Gastrocnemius medialis (tissue), 4 donors: ENCODE measurements at regions not wholly inside any gene's neighbourhood (a gene's known extent, or its start where the extent isn't known, plus 50 kb on each side); places are given as distances from the start of the nearest gene placed in this dataset.

Source experiments
- ATAC-seq, 2 donors: fragments of 150-250 bp; one replicate each; pipeline ENCODE4 v1.9.1; 2016
- DNase-seq, 2 donors: peaks; one replicate each; pipeline ENCODE4 v3.0.0-alpha.2; 2019
- H3K27ac ChIP-seq, 4 donors: fragments of 200-600 bp; sonication (generic); 1 replicate in 1 of 4; 2 replicates in 3 of 4; pipeline ENCODE4 v1.5.1; 2016 to 2018; ENCODE audit warnings: mild to moderate bottlenecking in 2 of 4, moderate library complexity in 1 of 4
- H3K27me3 ChIP-seq, 3 donors: fragments of 200-600 bp; sonication (generic) in 2 of 3; 1 replicate in 1 of 3; 2 replicates in 2 of 3; pipeline versions ENCODE4 v1.5.1 to v1.6.0; 2016 to 2019; ENCODE audit warnings: mild to moderate bottlenecking in 1 of 3, moderate library complexity in 1 of 3
- H3K36me3 ChIP-seq, 2 donors: fragments of 200-600 bp; sonication (generic) in 1 of 2; one replicate each; pipeline ENCODE4 v1.5.1; 2017 to 2018
- H3K4me1 ChIP-seq, 2 donors: fragments of 200-600 bp; sonication (generic) in 1 of 2; one replicate each; pipeline ENCODE4 v1.5.1; 2016 to 2017; ENCODE audit warnings: mild to moderate bottlenecking in 2 of 2
- H3K4me3 ChIP-seq, 4 donors: fragments of 200-600 bp; sonication (generic) in 3 of 4; 1 replicate in 1 of 4; 2 replicates in 3 of 4; pipeline ENCODE4 v1.5.1; 2016 to 2019; ENCODE audit warnings: mild to moderate bottlenecking in 2 of 4
- H3K9me3 ChIP-seq, 3 donors: fragments of 200-600 bp; sonication (generic) in 2 of 3; 1 replicate in 1 of 3; 2 replicates in 2 of 3; pipeline ENCODE4 v1.5.1; 2016 to 2019
- POLR2A ChIP-seq, 2 donors: fragments of 450-650 bp; IDR thresholded peaks; one replicate each; pipeline ENCODE4 v1.6.1; 2017; ENCODE audit warnings: antibody characterized with exemption in 2 of 2, mild to moderate bottlenecking in 2 of 2, moderate library complexity in 2 of 2
- in situ Hi-C, 4 donors: fragments of 200-750 bp; cut with MboI; loops; one replicate each; pipeline versions ENCODE4 v1.15.0 to v1.8.0; 2017; ENCODE audit warnings: low sequenced_read_pairs in 4 of 4
- intact Hi-C: fragments of 100-400 bp; cut with DNase I; formaldehyde crosslinking; loops from one replicate; pipeline ENCODE4 v1.15.1; 2023; ENCODE audit warnings: low total_unique reads
- TF ChIP-seq, protein P1 (sequence below), 5 experiments: fragments of 450-650 bp in 3 of 5; fragments of 200-600 bp in 2 of 5; sonication (generic) in 2 of 5; IDR thresholded peaks in 4 of 5; conservative IDR thresholded peaks in 1 of 5; 1 replicate in 4 of 5; 2 replicates in 1 of 5; pipeline ENCODE4 v1.5.1; 2016 to 2019; ENCODE audit warnings: antibody characterized with exemption in 5 of 5, mild to moderate bottlenecking in 3 of 5, moderate library complexity in 3 of 5

- Histone ChIP-seq H3K4me1 (no peaks in the 10 kb centered on the region), H3K9me3 (no peaks in the 10 kb centered on the region), H3K27ac (no peak overlapping the region), H3K36me3 (no peaks in the 10 kb centered on the region), H3K4me3 (no peak overlapping the region), H3K27me3 (no peaks in the 10 kb centered on the region)
- intact Hi-C loops (no loop called here), in situ Hi-C loops (no loop called here)
- ATAC-seq (no peak), DNase-seq (no peak)
- no peak for TF ChIP-seq POLR2A (IDR thresholded peaks at IDR 0.05)
- TF ChIP-seq, protein P1, sequence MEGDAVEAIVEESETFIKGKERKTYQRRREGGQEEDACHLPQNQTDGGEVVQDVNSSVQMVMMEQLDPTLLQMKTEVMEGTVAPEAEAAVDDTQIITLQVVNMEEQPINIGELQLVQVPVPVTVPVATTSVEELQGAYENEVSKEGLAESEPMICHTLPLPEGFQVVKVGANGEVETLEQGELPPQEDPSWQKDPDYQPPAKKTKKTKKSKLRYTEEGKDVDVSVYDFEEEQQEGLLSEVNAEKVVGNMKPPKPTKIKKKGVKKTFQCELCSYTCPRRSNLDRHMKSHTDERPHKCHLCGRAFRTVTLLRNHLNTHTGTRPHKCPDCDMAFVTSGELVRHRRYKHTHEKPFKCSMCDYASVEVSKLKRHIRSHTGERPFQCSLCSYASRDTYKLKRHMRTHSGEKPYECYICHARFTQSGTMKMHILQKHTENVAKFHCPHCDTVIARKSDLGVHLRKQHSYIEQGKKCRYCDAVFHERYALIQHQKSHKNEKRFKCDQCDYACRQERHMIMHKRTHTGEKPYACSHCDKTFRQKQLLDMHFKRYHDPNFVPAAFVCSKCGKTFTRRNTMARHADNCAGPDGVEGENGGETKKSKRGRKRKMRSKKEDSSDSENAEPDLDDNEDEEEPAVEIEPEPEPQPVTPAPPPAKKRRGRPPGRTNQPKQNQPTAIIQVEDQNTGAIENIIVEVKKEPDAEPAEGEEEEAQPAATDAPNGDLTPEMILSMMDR (IDR thresholded peaks at IDR 0.05 in 4 of 5, conservative IDR thresholded peaks at IDR 0.05 in 1 of 5) = no peak
Observed at GRCh38 chr10:110376767-110377160, 72.0 kb upstream of the SMNDC1 start.

GRCh38 chr10:110378006-110378405, 73.3 kb upstream of the SMNDC1 start:
- DNase-seq (no peak), ATAC-seq (no peak)
- TF ChIP-seq POLR2A (IDR thresholded peaks at IDR 0.05) = no peak
- TF ChIP-seq, protein P1 (IDR thresholded peaks at IDR 0.05 in 4 of 5, conservative IDR thresholded peaks at IDR 0.05 in 1 of 5) = no peak
- Histone ChIP-seq H3K27me3 (no peaks in the 10 kb centered on the region), H3K36me3 (no peaks in the 10 kb centered on the region), H3K4me1 (no peaks in the 10 kb centered on the region), H3K4me3 (no peak overlapping the region), H3K9me3 (no peaks in the 10 kb centered on the region), H3K27ac (no peak overlapping the region)
- in situ Hi-C loops (no loop called here), intact Hi-C loops (no loop called here)

DNA sequence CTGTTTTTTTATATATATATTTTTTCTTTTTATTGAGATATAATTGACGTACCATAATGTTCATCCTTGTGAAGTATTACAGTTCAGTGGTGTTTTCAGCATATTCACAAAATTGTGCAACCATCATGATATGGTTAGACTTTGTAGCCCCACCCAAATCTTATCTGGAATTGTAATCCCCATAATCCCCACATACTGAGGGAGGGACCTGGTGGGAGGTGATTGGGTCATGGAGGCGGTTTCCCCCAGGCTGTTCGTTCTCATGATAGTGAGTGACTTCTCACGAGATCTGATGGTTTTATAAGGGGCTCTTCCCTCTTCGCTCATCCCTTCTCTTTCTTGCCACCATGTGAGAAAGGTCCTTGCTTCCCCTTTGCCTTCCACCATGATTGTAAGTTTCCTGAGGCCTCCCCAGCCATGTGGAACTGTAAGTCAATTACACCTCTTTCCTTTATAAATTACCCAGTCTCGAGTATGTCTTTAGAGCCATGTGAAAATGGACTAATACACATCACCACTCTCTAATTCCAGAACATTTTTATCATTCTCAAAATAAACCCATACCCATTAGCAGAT, 73.9 kb upstream of the SMNDC1 start:
- Histone ChIP-seq H3K9me3 (no peaks in the 10 kb centered on the region), H3K4me1 (no peaks in the 10 kb centered on the region), H3K27ac (no peak overlapping the region), H3K27me3 (no peaks in the 10 kb centered on the region), H3K36me3 (no peaks in the 10 kb centered on the region), H3K4me3 (no peak overlapping the region)
- ATAC-seq (no peak), DNase-seq (no peak)
- intact Hi-C loops (no loop called here), in situ Hi-C loops (no loop called here)
- TF ChIP-seq, protein P1 (IDR thresholded peaks at IDR 0.05 in 4 of 5, conservative IDR thresholded peaks at IDR 0.05 in 1 of 5) = no peak
- TF ChIP-seq POLR2A (IDR thresholded peaks at IDR 0.05) = no peak

DNA sequence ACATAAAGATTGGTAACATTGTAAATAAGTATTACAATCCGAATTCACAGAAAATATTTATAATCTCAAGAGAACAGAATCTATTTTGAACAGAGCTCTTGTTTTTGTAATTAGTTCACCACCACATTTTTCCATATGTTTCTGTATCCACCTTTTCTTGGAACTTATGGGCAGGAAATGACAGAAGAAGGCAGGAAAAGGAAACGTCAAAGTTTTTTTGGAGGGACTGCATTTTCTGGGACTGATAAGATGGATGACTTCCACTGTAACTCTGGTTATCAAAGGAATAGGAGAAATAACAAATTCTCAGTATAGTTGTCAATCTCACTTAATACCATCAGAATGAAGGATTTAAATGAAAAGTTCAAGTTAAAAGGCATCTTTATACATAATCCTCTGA, 75.1 kb upstream of the SMNDC1 start:
- Histone ChIP-seq H3K27ac (no peak overlapping the region), H3K27me3 (no peaks in the 10 kb centered on the region), H3K36me3 (no peaks in the 10 kb centered on the region), H3K9me3 (no peaks in the 10 kb centered on the region), H3K4me1 (no peaks in the 10 kb centered on the region), H3K4me3 (no peak overlapping the region)
- in situ Hi-C loops = no loop called here
- intact Hi-C loops = no loop called here
- DNase-seq = no peak
- ATAC-seq = no peak
- no peak for TF ChIP-seq POLR2A (IDR thresholded peaks at IDR 0.05)
- TF ChIP-seq, protein P1 (IDR thresholded peaks at IDR 0.05 in 4 of 5, conservative IDR thresholded peaks at IDR 0.05 in 1 of 5) = no peak

DNA sequence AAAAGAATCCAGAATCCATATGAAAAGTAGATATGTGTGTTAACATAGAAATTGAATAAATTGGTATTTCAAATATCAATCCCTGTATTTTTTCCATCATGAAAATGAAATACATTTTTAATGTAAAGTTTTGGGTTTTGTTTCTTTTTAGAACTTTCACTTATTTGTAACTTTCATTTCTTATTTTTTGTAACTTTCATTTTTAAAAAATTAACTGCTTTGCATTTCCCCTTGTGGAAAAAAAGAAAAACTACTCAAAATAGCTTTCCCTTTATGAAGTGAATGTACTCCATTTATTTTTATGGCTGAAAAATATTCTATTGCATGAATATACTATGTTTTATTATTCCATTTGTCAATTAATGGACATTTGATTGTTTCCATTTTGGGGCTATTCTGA, 75.6 kb upstream of the SMNDC1 start:
- no peaks in the 10 kb centered on the region for H3K9me3 ChIP-seq
- H3K27me3 ChIP-seq = no peaks in the 10 kb centered on the region
- no peak for TF ChIP-seq POLR2A (IDR thresholded peaks at IDR 0.05)
- TF ChIP-seq, protein P1 (IDR thresholded peaks at IDR 0.05 in 4 of 5, conservative IDR thresholded peaks at IDR 0.05 in 1 of 5) = no peak
- intact Hi-C loops (no loop called here), in situ Hi-C loops (no loop called here)
- no peak overlapping the region for H3K4me3 ChIP-seq
- no peak overlapping the region for H3K27ac ChIP-seq
- H3K4me1 ChIP-seq = no peaks in the 10 kb centered on the region
- H3K36me3 ChIP-seq = no peaks in the 10 kb centered on the region
- no peak for DNase-seq
- ATAC-seq = no peak
